DND-41 (cell line): ENCODE measurements at regions not wholly inside any gene's neighbourhood (a gene's known extent, or its start where the extent isn't known, plus 50 kb on each side); places are given as distances from the start of the nearest gene placed in this dataset.

ENCODE experiments used
- EZH2 ChIP-seq: IDR thresholded peaks from 3 replicates; pipeline ENCODE4 v1.6.1; 2012; ENCODE audit warnings: borderline replicate concordance, low read depth, mild to moderate bottlenecking, moderate library complexity, low read length, inconsistent platforms; ENCODE audit not compliant: severe bottlenecking
- TF ChIP-seq, protein P1 (sequence below): IDR thresholded peaks from 2 replicates; pipeline ENCODE4 v1.5.1; 2012; ENCODE audit warnings: borderline replicate concordance, low read length, moderate library complexity, mild to moderate bottlenecking; ENCODE audit not compliant: poor library complexity, severe bottlenecking; ENCODE audit errors: extremely low read depth

- no peak for TF ChIP-seq EZH2
- TF ChIP-seq, protein P1, sequence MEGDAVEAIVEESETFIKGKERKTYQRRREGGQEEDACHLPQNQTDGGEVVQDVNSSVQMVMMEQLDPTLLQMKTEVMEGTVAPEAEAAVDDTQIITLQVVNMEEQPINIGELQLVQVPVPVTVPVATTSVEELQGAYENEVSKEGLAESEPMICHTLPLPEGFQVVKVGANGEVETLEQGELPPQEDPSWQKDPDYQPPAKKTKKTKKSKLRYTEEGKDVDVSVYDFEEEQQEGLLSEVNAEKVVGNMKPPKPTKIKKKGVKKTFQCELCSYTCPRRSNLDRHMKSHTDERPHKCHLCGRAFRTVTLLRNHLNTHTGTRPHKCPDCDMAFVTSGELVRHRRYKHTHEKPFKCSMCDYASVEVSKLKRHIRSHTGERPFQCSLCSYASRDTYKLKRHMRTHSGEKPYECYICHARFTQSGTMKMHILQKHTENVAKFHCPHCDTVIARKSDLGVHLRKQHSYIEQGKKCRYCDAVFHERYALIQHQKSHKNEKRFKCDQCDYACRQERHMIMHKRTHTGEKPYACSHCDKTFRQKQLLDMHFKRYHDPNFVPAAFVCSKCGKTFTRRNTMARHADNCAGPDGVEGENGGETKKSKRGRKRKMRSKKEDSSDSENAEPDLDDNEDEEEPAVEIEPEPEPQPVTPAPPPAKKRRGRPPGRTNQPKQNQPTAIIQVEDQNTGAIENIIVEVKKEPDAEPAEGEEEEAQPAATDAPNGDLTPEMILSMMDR, result no peak
These were observed 56.2 kb upstream of the ARHGAP5 start for GRCh38 chr14:32020882-32021281.
